ENCODE measurements at regions not wholly inside any gene's neighbourhood (a gene's known extent, or its start where the extent isn't known, plus 50 kb on each side); places are given as distances from the start of the nearest gene placed in this dataset.

DNA sequence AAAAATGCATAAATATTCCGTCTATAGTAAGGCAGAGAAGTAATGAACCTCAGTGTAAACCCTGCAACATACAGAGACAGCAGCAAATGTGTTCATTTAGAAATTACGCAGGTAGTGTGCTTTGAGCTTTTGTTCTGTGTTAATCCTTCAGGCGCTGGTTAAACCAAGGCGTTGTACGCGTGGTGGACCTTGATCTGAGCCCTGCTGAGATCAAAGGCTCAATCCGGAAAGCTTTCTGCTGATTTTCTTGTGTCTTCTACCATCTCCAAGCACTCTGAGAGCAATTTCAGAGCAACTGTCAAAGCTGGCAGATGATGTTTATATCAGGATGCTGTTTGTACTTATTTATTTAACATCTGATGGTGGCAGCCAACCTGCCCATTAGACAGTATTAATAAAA is 382.8 kb downstream of the CDH26 start:
- no peak for DNase-seq (ENCODE audit: low read depth)
- TF ChIP-seq, protein P1, sequence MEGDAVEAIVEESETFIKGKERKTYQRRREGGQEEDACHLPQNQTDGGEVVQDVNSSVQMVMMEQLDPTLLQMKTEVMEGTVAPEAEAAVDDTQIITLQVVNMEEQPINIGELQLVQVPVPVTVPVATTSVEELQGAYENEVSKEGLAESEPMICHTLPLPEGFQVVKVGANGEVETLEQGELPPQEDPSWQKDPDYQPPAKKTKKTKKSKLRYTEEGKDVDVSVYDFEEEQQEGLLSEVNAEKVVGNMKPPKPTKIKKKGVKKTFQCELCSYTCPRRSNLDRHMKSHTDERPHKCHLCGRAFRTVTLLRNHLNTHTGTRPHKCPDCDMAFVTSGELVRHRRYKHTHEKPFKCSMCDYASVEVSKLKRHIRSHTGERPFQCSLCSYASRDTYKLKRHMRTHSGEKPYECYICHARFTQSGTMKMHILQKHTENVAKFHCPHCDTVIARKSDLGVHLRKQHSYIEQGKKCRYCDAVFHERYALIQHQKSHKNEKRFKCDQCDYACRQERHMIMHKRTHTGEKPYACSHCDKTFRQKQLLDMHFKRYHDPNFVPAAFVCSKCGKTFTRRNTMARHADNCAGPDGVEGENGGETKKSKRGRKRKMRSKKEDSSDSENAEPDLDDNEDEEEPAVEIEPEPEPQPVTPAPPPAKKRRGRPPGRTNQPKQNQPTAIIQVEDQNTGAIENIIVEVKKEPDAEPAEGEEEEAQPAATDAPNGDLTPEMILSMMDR (conservative IDR thresholded peaks at IDR 0.05; ENCODE audit: control insufficient read depth, insufficient read depth, low read depth, low read length): no peak
- H3K4me3 ChIP-seq (ENCODE audit: control insufficient read depth, low read depth, low read length): no peak overlapping the region

DNA sequence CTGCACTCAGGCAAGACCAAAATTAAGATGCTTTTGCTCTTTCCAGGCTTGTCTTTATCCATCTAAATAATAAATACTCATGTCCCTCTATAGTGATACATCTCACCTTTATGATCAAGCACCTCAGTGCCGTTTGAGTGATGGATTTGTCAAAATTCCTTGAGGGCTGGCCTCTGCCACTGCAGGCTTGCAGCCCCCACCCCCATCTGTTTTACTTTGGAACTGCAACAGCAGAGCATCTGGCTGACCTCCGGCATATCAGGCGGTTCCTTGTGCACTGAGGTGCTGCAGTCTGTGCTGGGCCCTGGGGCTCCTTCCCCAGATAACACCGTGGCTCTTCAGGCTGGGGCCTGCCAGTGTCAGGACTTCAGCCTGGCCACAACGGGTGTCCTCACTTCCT is 386.9 kb downstream of the CDH26 start:
- no peak for DNase-seq (ENCODE audit: low read depth)
- TF ChIP-seq, protein P1 (conservative IDR thresholded peaks at IDR 0.05; ENCODE audit: control insufficient read depth, insufficient read depth, low read depth, low read length): no peak
- H3K4me3 ChIP-seq (ENCODE audit: control insufficient read depth, low read depth, low read length): no peak overlapping the region

DNA sequence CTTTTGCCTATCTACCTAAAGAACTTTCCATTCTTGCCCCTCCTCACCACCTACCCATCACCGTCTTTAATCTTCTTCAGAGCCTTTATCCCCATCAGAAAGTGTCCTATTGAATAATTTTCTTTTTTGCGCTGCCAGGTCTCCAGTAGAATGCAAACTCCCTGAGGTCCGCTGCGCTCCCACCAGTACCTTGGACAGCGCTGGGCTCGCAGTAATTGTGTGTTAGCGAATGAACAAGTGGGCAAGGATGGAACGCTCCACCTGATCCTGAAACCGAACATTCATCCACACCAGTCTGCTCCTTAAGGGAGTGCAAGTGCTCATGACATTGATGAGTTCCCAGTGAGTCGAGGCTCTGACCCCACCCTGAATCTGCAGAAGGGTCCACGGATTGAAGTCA is 391.2 kb downstream of the CDH26 start:
- TF ChIP-seq, protein P1 (conservative IDR thresholded peaks at IDR 0.05; ENCODE audit: control insufficient read depth, insufficient read depth, low read depth, low read length): no peak

DNA sequence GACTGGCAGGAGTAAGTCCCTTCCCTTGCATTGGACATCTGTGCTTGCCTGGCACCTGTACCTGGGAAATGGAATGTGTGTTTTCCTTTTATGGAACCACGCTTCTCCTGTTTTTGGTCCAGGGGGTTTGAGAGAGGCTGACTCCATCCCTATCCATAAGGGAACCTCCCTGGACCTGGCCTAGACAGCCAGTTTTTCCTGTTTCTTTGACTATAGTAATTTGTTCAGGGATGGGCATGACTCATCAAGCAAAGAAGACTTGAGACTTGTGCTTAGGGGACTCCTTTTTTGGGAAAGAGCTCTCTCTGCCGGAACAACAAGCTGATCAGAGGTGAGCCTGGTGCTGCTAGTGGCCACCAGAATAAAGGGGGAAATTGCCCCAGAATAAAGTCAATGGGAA is 393.8 kb downstream of the CDH26 start:
- no peak for DNase-seq (ENCODE audit: low read depth)
- H3K4me3 ChIP-seq (ENCODE audit: control insufficient read depth, low read depth, low read length): no peak overlapping the region
- TF ChIP-seq, protein P1 (conservative IDR thresholded peaks at IDR 0.05; ENCODE audit: control insufficient read depth, insufficient read depth, low read depth, low read length): no peak

More for the DNA sequence above, 391.2 kb downstream of the CDH26 start:
- DNase-seq (ENCODE audit: low read depth): no peak
- H3K4me3 ChIP-seq (ENCODE audit: control insufficient read depth, low read depth, low read length): no peak overlapping the region

DNA sequence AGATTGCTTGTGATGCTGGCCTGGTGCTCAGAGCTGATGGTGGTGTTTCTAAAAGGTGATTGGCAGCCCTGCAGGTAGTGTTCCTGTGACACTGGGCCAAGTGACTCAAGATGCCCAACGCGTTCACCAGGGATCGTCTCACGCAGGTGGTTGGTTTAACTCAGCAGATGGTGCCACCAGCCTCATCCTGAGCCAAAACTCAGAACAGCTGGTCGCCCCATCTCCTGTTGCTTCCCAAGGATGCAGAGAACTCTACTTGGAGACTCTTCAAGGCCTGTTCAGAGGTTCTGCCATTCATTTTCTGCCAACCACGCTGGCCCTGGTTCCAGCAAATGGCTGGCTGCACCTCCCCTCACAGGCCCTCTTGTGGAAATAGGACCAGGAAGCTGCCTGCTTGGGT is 394.4 kb downstream of the CDH26 start:
- TF ChIP-seq, protein P1 (conservative IDR thresholded peaks at IDR 0.05; ENCODE audit: control insufficient read depth, insufficient read depth, low read depth, low read length): no peak
- DNase-seq (ENCODE audit: low read depth): no peak
- no peak overlapping the region for H3K4me3 ChIP-seq (ENCODE audit: control insufficient read depth, low read depth, low read length)

DNA sequence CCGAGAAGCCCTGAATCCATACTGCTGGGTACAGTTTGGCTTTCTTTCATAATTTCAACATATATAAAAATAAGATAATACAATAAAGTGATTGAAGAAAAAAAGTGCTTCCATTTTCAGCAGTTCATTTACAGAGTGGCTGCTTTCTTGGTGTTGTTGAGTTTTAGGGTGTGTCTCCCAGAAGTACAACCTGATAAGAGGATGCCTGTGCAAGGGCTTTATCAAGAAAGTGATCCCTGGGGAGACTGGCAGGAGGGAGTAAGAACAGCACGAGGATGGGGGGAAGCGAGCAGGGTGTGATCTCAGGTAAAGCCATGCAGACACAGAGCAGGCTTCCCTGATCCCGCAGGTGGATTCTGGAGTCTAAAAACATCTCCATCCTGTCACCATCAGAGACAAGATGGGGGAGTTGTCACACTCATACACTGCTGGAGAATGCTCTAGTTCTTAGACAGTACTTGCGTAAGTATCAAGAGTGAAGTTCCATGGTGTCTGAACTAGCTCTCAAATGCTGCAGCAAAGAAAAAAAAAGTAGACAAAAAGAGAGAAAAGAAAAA is 395.9 kb downstream of the CDH26 start:
- H3K4me3 ChIP-seq (ENCODE audit: control insufficient read depth, low read depth, low read length): no peak overlapping the region
- TF ChIP-seq, protein P1 (conservative IDR thresholded peaks at IDR 0.05; ENCODE audit: control insufficient read depth, insufficient read depth, low read depth, low read length): no peak
- no peak for DNase-seq (ENCODE audit: low read depth)

DNA sequence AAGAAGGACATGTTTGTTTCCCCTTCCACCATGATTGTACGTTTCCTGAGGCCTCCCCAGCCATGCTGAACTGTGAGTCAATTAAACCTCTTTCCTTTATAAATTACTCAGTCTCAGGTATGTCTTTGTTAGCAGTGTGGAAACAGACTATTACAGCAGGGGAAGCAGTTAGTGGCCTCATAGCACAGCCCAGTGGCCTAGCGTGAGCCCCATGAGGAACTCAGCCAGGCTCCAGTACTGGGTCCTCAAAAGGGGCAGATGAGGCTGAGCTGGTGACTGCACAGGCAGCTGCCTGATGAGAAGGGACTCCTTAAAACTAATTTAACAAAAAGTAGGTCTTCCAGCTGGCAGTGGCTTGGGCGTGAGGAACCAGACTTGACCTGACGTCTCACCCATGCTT is 399.9 kb downstream of the CDH26 start:
- H3K4me3 ChIP-seq (ENCODE audit: control insufficient read depth, low read depth, low read length): no peak overlapping the region
- TF ChIP-seq, protein P1 (conservative IDR thresholded peaks at IDR 0.05; ENCODE audit: control insufficient read depth, insufficient read depth, low read depth, low read length): no peak
- no peak for DNase-seq (ENCODE audit: low read depth)

Measured in fibroblast of mammary gland (primary cell).